T-helper 1 cell (primary cell): ENCODE measurements at regions not wholly inside any gene's neighbourhood (a gene's known extent, or its start where the extent isn't known, plus 50 kb on each side); places are given as distances from the start of the nearest gene placed in this dataset.
"Not testable (repeated sequence)": the region's sequence is repeated elsewhere in the genome, so short reads cannot be mapped to it uniquely, and the experiment has no call there.

Source experiments
- DNase-seq, 5 donors: peaks; one replicate each; pipeline ENCODE4 v3.0.0-alpha.2; 2012 to 2020

DNA sequence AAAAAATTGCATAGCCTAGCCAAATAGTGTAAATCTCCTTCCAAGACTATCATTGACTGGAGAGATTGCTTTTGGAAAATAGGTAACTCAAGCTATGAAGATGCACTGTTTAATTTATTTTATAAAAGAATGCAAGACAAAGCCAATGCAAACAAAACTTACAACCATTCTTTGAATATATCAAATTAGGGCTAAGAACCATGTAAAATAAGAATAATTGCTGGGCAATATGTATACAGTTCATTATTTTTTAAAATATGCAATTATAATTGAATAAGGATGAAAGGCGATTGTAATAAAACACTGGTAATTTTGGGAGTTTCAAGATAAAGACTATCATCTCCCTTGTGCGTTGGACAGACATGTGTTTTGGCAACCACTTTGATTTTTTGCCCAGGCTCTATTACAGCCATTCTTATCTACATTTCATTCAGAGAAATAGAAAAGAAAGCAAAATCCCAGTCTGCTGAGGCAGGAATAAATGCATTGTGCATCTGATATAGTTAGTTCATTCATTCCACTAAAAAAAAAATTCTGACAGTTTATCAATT lies 242.3 kb upstream of the ROBO1 start:
- DNase-seq: no peak

DNA sequence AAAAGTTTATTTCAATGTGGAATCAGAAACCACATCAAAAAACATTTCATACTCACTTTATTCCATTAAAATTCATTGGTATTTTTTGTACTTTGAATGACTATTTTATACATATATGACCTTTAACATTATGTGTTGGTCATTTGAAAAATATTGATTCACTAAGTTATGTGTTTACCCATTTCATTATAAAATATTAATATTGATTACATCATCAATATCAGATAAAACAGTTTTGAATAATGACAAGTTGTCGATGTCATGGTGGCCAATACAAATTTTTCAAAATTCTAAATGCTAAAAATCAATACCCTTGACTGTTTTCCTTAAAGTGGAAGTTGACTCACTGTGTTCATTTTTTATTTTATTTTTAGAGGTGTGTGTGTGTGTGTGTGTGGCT lies 239.7 kb upstream of the ROBO1 start:
- no peak for DNase-seq

DNA sequence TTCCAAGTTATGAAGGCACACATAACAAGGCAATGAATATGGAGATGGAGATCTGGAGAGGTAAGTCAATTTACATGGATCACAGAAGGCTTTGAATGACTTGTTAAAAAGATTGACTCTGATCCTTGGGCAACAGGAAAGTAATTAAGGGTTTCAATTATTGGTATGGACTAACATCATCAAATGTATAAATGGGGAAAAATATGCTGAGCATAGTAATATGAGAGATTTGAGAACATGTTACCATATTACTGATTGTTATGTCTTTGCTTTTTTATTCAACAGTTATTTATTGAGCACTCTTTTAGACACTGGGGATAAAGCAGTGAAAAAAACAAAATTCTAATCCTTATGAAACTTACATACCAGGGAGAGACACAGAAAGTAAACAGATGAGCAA lies 238.5 kb upstream of the ROBO1 start:
- DNase-seq: no peak

- DNase-seq: no peak
Measured at GRCh38 chr3:80000022-80000421, 232.2 kb upstream of the ROBO1 start.

- DNase-seq: no peak
Measured at GRCh38 chr3:79994397-79994796, 226.6 kb upstream of the ROBO1 start.

DNA sequence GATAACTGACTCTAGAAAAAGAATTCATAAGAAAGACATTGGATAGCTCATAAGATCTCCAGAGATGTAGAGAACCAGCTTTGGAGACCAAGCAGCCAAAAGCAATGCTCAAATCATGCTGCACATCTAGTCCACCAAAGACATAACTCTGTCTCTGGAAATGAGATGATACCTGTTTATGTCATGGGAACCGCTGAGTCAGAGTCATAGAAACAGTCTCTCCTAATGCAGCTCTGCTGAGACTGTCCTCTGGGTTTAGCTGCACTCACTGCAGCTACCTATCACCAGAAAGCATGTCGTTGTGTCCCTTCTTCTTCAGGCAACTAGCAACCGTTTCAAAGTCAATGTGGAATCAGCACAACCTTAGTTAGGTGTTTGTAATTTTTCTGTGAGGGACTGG lies 218.5 kb upstream of the ROBO1 start:
- no peak for DNase-seq

- DNase-seq: no peak
Measured at GRCh38 chr3:79985816-79986215, 218.0 kb upstream of the ROBO1 start.

- DNase-seq: no peak
Measured at GRCh38 chr3:79983118-79983517, 215.3 kb upstream of the ROBO1 start.

DNA sequence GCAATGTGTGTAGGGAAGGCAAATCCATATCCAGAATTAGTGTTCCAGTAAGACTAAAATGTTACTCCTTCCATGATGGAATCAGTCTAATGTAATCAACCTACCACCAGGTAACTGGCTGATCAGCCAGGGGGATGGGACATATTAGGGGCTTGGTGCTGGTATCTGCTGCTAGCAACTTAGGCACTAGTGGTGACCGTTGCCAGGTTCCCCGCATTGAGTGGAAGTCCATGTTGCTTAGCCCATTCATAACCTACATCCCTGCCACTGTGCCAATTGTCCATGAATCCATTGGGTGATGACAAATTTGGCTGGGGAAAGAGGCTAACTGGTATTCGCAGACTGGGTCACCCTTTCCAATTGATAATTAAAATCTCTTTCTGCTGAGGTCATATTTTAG lies 212.2 kb upstream of the ROBO1 start:
- no peak for DNase-seq

DNA sequence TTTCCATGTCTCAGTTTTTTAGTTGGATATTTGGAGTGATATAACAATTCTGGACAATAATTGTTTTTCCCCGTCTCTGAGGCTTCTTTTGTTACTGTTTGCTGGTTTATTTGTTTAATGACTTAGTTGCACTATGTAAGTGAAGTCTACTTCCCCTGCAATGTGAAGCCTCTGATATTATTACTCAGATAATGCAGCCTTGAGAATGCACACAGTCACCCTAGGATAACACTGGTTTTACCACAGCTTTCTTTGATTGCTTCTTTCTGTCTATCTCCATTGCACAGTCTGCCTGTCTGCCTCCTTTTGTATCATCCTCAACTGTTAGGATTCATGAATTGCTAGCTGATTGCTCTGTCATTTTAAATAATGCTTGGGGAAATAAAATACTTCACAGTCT lies 208.7 kb upstream of the ROBO1 start:
- no peak for DNase-seq

DNA sequence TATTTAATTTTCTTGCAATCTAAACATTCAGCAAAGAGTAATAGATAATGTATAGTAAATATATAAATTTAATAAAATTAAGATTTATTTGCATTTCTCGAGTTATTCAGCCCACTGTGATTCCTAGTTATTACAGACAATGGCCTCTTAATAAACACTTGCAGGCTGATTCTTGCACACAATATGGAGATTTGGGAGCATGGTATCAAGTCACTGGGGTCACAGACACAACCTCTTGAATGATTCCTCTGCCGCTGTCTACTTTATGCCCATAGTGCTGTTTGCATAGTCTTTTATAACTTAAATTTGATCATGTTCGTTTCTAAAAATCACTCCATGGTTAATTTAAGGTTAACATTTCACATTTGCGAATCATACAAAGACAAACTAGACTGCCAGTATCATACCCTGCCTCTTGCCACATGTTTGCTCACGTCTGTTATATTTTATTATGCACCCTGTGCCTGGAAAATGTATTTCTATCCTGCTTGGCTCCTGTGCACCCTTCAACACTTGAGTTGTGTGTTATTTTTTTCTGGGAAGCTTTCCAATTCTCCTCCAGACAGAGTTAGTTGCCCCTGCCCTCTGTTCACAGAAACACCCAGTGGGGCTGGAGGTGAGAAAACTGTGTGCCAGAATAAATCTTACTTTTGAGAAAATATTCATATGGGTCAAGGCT lies 206.3 kb upstream of the ROBO1 start:
- no peak for DNase-seq

- no peak for DNase-seq
Measured at GRCh38 chr3:79973482-79973881, 205.7 kb upstream of the ROBO1 start.

GRCh38 chr3:79968418-79968817 lies 200.6 kb upstream of the ROBO1 start:
- no peak for DNase-seq

DNA sequence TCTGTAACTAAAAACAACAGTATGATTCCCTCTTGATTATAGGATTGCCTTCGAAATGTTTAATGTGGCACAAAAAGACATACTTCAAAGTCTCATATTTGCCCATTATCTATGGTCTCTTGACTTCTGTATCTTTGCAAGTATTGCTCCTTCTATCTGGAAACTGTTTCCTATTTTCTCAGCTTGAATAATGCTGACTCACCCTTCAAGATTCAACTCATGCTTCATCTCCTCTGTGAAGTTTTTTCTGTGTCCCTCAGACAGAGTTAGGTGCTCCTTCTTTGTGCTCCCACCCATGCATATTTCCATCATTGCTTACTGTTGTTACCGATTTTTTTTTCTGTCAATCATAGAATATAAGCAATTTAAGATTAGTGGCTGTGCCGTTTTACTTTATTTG lies 192.8 kb upstream of the ROBO1 start:
- no peak for DNase-seq

DNA sequence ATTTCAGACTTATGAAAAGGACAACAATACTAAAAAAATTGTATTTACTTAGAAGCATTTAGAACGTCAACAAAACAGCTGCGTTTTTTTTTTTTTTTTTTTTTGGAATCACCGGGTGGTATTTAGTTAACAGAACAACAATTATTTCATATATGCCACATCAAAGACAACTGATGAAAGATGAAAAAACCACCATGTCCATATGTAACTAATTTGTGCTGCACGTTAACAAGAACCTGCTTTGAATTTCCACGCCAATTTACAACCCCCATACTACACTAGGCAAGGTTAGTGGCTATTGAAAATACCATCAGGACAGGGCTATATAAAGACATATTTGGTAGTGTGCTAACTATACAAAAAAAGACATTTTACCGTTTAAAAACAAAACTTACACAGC lies 189.3 kb upstream of the ROBO1 start:
- no peak for DNase-seq

DNA sequence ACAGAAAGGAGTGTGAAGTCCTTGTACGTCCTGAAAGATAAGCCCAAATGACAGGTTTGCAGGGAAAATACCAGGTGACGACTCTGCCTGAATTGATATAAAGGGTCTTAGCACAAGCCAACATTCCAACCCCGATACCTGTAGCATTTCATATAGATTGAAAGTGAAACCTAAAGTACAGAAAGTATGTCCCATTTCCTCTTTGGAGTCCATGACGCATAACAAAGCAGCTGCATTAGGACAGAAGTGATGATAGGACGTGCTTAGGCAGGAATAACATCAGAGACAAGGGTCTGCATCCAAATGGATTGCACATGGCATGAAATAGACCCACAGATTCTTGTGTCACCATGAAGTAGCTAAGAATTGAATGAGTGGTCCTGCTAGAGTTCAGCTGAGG lies 187.0 kb upstream of the ROBO1 start:
- no peak for DNase-seq

DNA sequence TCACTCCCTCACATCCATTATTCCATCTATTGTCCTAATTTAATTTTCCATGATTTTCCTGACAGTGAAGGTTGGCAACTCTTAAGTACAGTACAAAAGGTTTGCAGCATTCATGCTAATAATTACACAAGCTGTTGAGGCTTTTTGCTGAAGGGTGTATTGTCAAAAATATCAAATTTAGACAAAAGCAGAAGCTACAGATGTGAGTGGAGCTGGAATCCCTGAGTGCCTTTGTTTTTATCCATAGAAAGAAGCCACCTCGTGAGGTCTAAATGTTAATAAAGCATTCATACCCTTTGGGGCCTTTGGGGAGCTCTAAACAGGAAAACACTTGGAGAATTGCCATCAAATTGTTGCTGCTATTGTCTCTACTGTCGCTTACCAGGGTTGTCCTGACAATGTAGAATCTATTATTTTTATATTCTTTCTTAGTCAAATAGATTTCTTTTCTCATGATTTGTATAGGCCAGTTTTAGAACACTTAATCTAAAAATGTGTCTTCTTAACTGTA lies 185.8 kb upstream of the ROBO1 start:
- no peak for DNase-seq

GRCh38 chr3:79951426-79951825 lies 183.6 kb upstream of the ROBO1 start:
- DNase-seq: not testable (repeated sequence)

- DNase-seq: no peak
Measured at GRCh38 chr3:79947957-79948356, 180.2 kb upstream of the ROBO1 start.

GRCh38 chr3:79947469-79947868 lies 179.7 kb upstream of the ROBO1 start:
- DNase-seq: no peak

- DNase-seq: no peak
Measured at GRCh38 chr3:79937567-79937966, 169.8 kb upstream of the ROBO1 start.

DNA sequence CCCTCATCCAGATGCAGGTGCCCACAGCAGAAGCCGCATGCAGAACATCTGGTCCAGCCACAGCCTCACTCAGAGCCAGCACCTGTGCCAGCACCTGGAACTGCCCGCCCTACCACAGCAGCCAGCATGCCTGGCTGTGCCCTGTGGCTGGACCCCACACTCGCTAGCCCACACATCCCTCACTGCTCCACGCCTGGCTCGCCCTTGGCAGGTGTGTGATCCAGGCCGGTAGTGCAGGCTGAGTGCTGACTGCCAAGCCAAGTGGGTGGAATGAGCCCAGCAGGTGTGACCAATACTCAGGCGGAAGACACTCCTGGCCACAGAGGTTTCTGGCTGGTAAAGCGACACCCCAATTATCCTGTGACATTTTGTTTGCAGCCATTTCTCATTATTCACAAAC lies 162.4 kb upstream of the ROBO1 start:
- DNase-seq: no peak

DNA sequence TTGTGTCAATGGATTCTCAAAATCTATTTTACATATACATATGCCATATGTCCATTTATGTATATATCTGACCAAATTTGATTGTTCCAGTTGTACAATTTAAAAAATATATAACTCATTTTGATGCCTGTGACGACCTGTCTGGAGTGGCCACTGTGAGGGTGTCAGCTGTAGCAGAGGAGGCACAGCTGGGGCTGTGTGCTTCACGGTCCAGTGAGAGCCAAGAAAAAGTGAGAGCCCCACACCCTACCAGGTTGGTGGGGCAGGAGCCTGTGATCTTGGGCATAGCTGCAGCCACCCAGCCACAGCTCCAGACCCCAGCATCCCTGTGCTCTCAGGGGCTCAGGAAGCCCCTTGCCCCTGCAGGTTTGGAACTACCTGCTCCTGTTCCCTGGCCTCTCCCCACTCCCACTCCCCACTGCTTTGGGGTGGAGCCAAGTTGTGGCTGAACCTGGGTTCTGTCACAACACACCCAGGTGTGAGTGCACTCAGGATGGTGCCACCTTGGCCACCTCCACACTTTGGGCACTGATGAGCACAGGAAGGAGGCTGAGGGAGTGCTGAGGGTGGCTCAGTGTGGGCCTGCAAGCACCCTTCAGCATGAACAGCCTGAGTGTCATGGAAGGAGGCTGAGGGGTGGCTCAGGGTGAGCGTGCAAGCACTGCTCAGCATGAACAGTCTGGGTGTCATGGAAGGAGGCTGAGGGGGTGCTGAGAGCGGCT lies 161.1 kb upstream of the ROBO1 start:
- no peak for DNase-seq

GRCh38 chr3:79926522-79926921 lies 158.7 kb upstream of the ROBO1 start:
- no peak for DNase-seq
